Brain microvascular endothelial cell (primary cell): ENCODE measurements at regions not wholly inside any gene's neighbourhood (a gene's known extent, or its start where the extent isn't known, plus 50 kb on each side); places are given as distances from the start of the nearest gene placed in this dataset.
"Not testable (repeated sequence)": the region's sequence is repeated elsewhere in the genome, so short reads cannot be mapped to it uniquely, and the experiment has no call there.

ENCODE experiments used
- DNase-seq: peaks from one replicate; pipeline ENCODE4 v3.0.0-alpha.2; 2020
- H3K27ac ChIP-seq: fragments of 250-450 bp; sonication (Bioruptor Pico); 2 replicates; pipeline ENCODE4 v1.5.1; 2020; ENCODE audit warnings: mild to moderate bottlenecking, moderate library complexity
- H3K27me3 ChIP-seq: fragments of 250-450 bp; sonication (Bioruptor Pico); replicated peaks from 2 replicates; pipeline ENCODE4 v1.5.1; 2020; ENCODE audit warnings: mild to moderate bottlenecking
- H3K36me3 ChIP-seq: fragments of 250-450 bp; sonication (Bioruptor Pico); replicated peaks from 2 replicates; pipeline ENCODE4 v1.5.1; 2020; ENCODE audit warnings: mild to moderate bottlenecking
- H3K4me3 ChIP-seq: 2 replicates; pipeline ENCODE4 v1.5.1; 2011; ENCODE audit warnings: low read depth, mild to moderate bottlenecking, control low read depth, low read length, moderate library complexity
- CTCF ChIP-seq: IDR thresholded peaks from 2 replicates; pipeline ENCODE4 v1.5.1; 2011; ENCODE audit warnings: low read depth, mild to moderate bottlenecking, moderate library complexity, low read length, control low read depth, inconsistent platforms; ENCODE audit errors: missing control alignments
- in situ Hi-C: cut with HindIII; loops from 2 replicates; pipeline ENCODE4 v1.10.0; 2017; ENCODE audit warnings: low sequenced_read_pairs, low pct_ligation_motif_present

GRCh38 chr2:183542606-183543005 is 418.4 kb downstream of the NUP35 start:
- Histone ChIP-seq H3K4me3 (no peak overlapping the region), H3K27me3 (no peaks in the 10 kb centered on the region), H3K27ac (no peak overlapping the region), H3K36me3 (no peaks in the 10 kb centered on the region)
- in situ Hi-C loops: no loop called here
- TF ChIP-seq CTCF: no peak
- no peak for DNase-seq

- in situ Hi-C loops: no loop called here
- no peak for DNase-seq
- no peak overlapping the region for H3K27ac ChIP-seq
- H3K4me3 ChIP-seq: no peak overlapping the region
- no peaks in the 10 kb centered on the region for H3K27me3 ChIP-seq
- H3K36me3 ChIP-seq: no peaks in the 10 kb centered on the region
- no peak for TF ChIP-seq CTCF
Observed at GRCh38 chr2:183543222-183543621, 419.0 kb downstream of the NUP35 start.

- H3K4me3 ChIP-seq: no peak overlapping the region
- DNase-seq: peak; percentile 3
- no peak for TF ChIP-seq CTCF
- no peaks in the 10 kb centered on the region for H3K36me3 ChIP-seq
- H3K27me3 ChIP-seq: no peaks in the 10 kb centered on the region
- in situ Hi-C loops: no loop called here
- no peak overlapping the region for H3K27ac ChIP-seq
Observed at GRCh38 chr2:183543731-183544130, 419.5 kb downstream of the NUP35 start.

- DNase-seq, H3K27me3 ChIP-seq, in situ Hi-C loops, H3K27ac ChIP-seq, H3K36me3 ChIP-seq, H3K4me3 ChIP-seq: not testable (repeated sequence)
Observed at GRCh38 chr2:183546560-183547350, 422.5 kb downstream of the NUP35 start.

GRCh38 chr2:183552716-183553115 is 428.5 kb downstream of the NUP35 start:
- in situ Hi-C loops: no loop called here
- DNase-seq: no peak
- Histone ChIP-seq H3K36me3 (no peaks in the 10 kb centered on the region), H3K4me3 (no peak overlapping the region), H3K27me3 (no peaks in the 10 kb centered on the region), H3K27ac (no peak overlapping the region)
- TF ChIP-seq CTCF: no peak

- H3K4me3 ChIP-seq: no peak overlapping the region
- in situ Hi-C loops: no loop called here
- no peak for TF ChIP-seq CTCF
- H3K36me3 ChIP-seq: no peaks in the 10 kb centered on the region
- no peak for DNase-seq
- H3K27ac ChIP-seq: no peak overlapping the region
- no peaks in the 10 kb centered on the region for H3K27me3 ChIP-seq
Observed at GRCh38 chr2:183564726-183565125, 440.5 kb downstream of the NUP35 start.
